SK-N-SH (cell line): ENCODE measurements at regions not wholly inside any gene's neighbourhood (a gene's known extent, or its start where the extent isn't known, plus 50 kb on each side); places are given as distances from the start of the nearest gene placed in this dataset.

Source experiments
- CTCF ChIA-PET: fragments of 300-600, 350-600 bp; formaldehyde crosslinking; extraction: SDS; loops from one replicate; lab custom pipeline; 2021; lab: Yijun Ruan, JAX
- POLR2A ChIA-PET: fragments of 350-600 bp; sonication (Branson Sonifier 250); formaldehyde crosslinking; extraction: SDS; loops from one replicate; lab custom pipeline; 2020; ENCODE audit warnings: antibody characterized with exemption, inconsistent platforms; lab: Yijun Ruan, JAX
- DNase-seq: peaks from one replicate; pipeline ENCODE4 v3.0.0; 2012
- H2AFZ ChIP-seq: fragments of 200-600 bp; sonication (generic); 2 replicates; pipeline ENCODE4 v1.8.1; 2016; ENCODE audit warnings: antibody characterized with exemption, mild to moderate bottlenecking, low read depth
- H3F3A ChIP-seq: fragments of 200-600 bp; sonication (generic); replicated peaks from 2 replicates; pipeline ENCODE3; 2016; ENCODE audit warnings: antibody characterized with exemption, mild to moderate bottlenecking; ENCODE audit not compliant: insufficient read depth
- H3K27ac ChIP-seq, 2 experiments: fragments of 200-500 bp in 1 of 2; fragments of 200-600 bp in 1 of 2; sonication (Bioruptor generic) in 1 of 2; sonication (generic), shearing (Covaris generic) in 1 of 2; 2 replicates each; pipeline versions ENCODE4 v1.5.1 to v1.6.1; 2014 to 2016; ENCODE audit warnings: low read depth in 2 of 2, inconsistent platforms in 1 of 2, low read length in 1 of 2, mild to moderate bottlenecking in 1 of 2, mixed read lengths in 1 of 2
- H3K27me3 ChIP-seq: fragments of 200-600 bp; sonication (generic), shearing (Covaris generic); 2 replicates; pipeline ENCODE4 v1.6.1; 2016; ENCODE audit warnings: mixed run types; ENCODE audit not compliant: insufficient read depth
- H3K36me3 ChIP-seq, 2 experiments: fragments of 200-500 bp in 1 of 2; fragments of 200-600 bp in 1 of 2; sonication (Bioruptor generic) in 1 of 2; sonication (generic) in 1 of 2; replicated peaks in 1 of 2; 2 replicates each; pipeline versions ENCODE3 to v1.5.1; 2014 to 2016; ENCODE audit warnings: low read length in 1 of 2, mild to moderate bottlenecking in 1 of 2; ENCODE audit not compliant: insufficient read depth in 2 of 2, control insufficient read depth in 1 of 2
- H3K4me1 ChIP-seq, 2 experiments: fragments of 200-500 bp in 1 of 2; fragments of 200-600 bp in 1 of 2; sonication (Bioruptor generic) in 1 of 2; sonication (generic), shearing (Covaris generic) in 1 of 2; 2 replicates each; pipeline versions ENCODE4 v1.5.1 to v1.6.1; 2014 to 2016; ENCODE audit warnings: low read depth in 1 of 2, low read length in 1 of 2, mixed run types in 1 of 2; ENCODE audit not compliant: insufficient read depth in 2 of 2, control insufficient read depth in 1 of 2
- H3K4me2 ChIP-seq: fragments of 200-600 bp; sonication (generic), shearing (Covaris generic); 2 replicates; pipeline ENCODE4 v1.6.1; 2017; ENCODE audit warnings: mixed run types
- H3K4me3 ChIP-seq, 2 experiments: fragments of 200-500 bp in 1 of 2; fragments of 200-600 bp in 1 of 2; sonication (Bioruptor generic) in 1 of 2; sonication (generic), shearing (Covaris generic) in 1 of 2; 2 replicates each; pipeline versions ENCODE4 v1.5.1 to v1.8.1; 2014 to 2016; ENCODE audit warnings: low read depth in 2 of 2, inconsistent platforms in 1 of 2, low read length in 1 of 2, mild to moderate bottlenecking in 1 of 2, mixed read lengths in 1 of 2, moderate library complexity in 1 of 2
- H3K79me2 ChIP-seq: fragments of 200-600 bp; sonication (generic); 2 replicates; pipeline ENCODE4 v1.8.1; 2017; ENCODE audit warnings: mild to moderate bottlenecking; ENCODE audit not compliant: insufficient read depth
- H3K9ac ChIP-seq: fragments of 200-600 bp; sonication (generic); 2 replicates; pipeline ENCODE4 v1.6.1; 2017; ENCODE audit warnings: mixed run types
- H3K9me2 ChIP-seq: fragments of 200-600 bp; sonication (generic); 2 replicates; pipeline ENCODE4 v1.6.1; 2017; ENCODE audit warnings: mixed run types
- H3K9me3 ChIP-seq: fragments of 200-600 bp; sonication (generic); 2 replicates; pipeline ENCODE4 v1.6.1; 2017; ENCODE audit warnings: mixed run types, mild to moderate bottlenecking, moderate library complexity
- H4K20me1 ChIP-seq: fragments of 200-600 bp; sonication (generic); 2 replicates; pipeline ENCODE4 v1.6.1; 2017; ENCODE audit warnings: mild to moderate bottlenecking, mixed run types; ENCODE audit not compliant: insufficient read depth
- EP300 ChIP-seq, 2 experiments: IDR thresholded peaks; 2 replicates each; pipeline versions ENCODE4 v1.4.0 to v1.6.1; 2012; ENCODE audit warnings: borderline replicate concordance in 1 of 2, low read depth in 1 of 2, low read length in 1 of 2
- FOXJ3 ChIP-seq: sonication (generic); formaldehyde crosslinking; IDR thresholded peaks from 2 replicates; pipeline ENCODE4 v1.5.1; 2020; ENCODE audit warnings: mild to moderate bottlenecking, missing genetic modification reagents
- GABPA ChIP-seq: IDR thresholded peaks from 2 replicates; pipeline ENCODE4 v1.4.0; 2012; ENCODE audit warnings: low read depth, mild to moderate bottlenecking
- GATA2 ChIP-seq: sonication (generic); formaldehyde crosslinking; IDR thresholded peaks from 2 replicates; pipeline ENCODE4 v1.5.0; 2020; ENCODE audit warnings: mild to moderate bottlenecking, missing genetic modification reagents
- JUND ChIP-seq: IDR thresholded peaks from 2 replicates; pipeline ENCODE4 v1.4.0; 2012
- MXI1 ChIP-seq: IDR thresholded peaks from 2 replicates; pipeline ENCODE4 v1.6.1; 2012; ENCODE audit warnings: mild to moderate bottlenecking, low read depth, low read length, improper control_type of control experiment
- NFIC ChIP-seq: IDR thresholded peaks from 2 replicates; pipeline ENCODE4 v1.4.0; 2012; ENCODE audit warnings: borderline replicate concordance
- NRF1 ChIP-seq: IDR thresholded peaks from 2 replicates; pipeline ENCODE4 v1.6.1; 2012; ENCODE audit warnings: low read depth, mild to moderate bottlenecking, low read length
- RFX5 ChIP-seq: IDR thresholded peaks from 2 replicates; pipeline ENCODE4 v1.6.1; 2012; ENCODE audit warnings: mild to moderate bottlenecking, improper control_type of control experiment, low read length
- RXRA ChIP-seq: IDR thresholded peaks from 2 replicates; pipeline ENCODE4 v1.4.0; 2012; ENCODE audit warnings: low read depth, mild to moderate bottlenecking, borderline replicate concordance
- TCF12 ChIP-seq: IDR thresholded peaks from 2 replicates; pipeline ENCODE4 v1.4.0; 2012
- WGBS: methylation state at CpG from one replicate; pipeline ENCODE4 v1.1.6; 2017; ENCODE audit warnings: low lambda C conversion rate; 5-methylcytosine and 5-hydroxymethylcytosine counted together
- TF ChIP-seq, protein P1 (sequence below): IDR thresholded peaks from 2 replicates; pipeline ENCODE4; 2012
- TF ChIP-seq, protein P2 (sequence below): fragments of 200-600 bp; sonication (generic); IDR thresholded peaks from 2 replicates; pipeline ENCODE4 v1.6.1; 2017; ENCODE audit warnings: antibody characterized with exemption, mild to moderate bottlenecking, moderate library complexity
- TF ChIP-seq, protein P3 (sequence below): IDR thresholded peaks from 2 replicates; pipeline ENCODE4 v1.4.0; 2012; ENCODE audit warnings: low read depth, borderline replicate concordance

DNA sequence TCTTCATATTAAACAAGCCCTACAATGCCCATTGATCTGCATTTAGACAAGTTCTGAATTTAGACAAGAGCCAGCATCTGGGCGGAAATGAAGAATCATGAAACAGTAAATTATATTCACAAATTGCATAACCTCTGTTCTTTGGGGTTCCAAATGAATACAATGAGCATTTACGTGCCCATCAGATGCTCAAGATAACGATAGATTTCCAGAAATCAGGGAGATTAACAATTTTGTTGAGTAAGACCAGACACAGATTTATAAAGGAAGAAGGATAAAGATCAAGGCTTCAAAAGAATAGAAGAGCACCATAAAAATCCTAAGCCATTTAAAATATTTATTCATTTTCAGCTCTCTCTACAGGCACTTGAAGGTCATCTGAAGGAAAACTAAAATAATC lies 59.7 kb upstream of the CDH20 start:
- Histone ChIP-seq H3K36me3 (no peaks in the 10 kb centered on the region), H4K20me1 (no peaks in the 10 kb centered on the region), H3K9me2 (0 out of 2 replicates have a peak, but pooled peaks cover 7% of the 10 kb centered on the region), H2AFZ (no peak overlapping the region), H3K27ac (no peak overlapping the region; a peak in 1 of 4 replicates), H3F3A (no peaks in the 10 kb centered on the region), H3K4me2 (no peak overlapping the region), H3K79me2 (no peaks in the 10 kb centered on the region), H3K4me3 (no peak overlapping the region), H3K4me1 (no peaks in the 10 kb centered on the region), H3K9ac (no peak overlapping the region), H3K9me3 (no peaks in the 10 kb centered on the region), H3K27me3 (no peaks in the 10 kb centered on the region)
- WGBS, result 25% methylated on average over 3 of the region's 3 CpGs
- CTCF ChIA-PET, result interaction anchor here (1.0 kb wide), 1 partner anchor 21 kb away, joined by 3 read pairs; no protein-coding TSS in a partner anchor
- DNase-seq, result no peak
- TF ChIP-seq, protein P1, sequence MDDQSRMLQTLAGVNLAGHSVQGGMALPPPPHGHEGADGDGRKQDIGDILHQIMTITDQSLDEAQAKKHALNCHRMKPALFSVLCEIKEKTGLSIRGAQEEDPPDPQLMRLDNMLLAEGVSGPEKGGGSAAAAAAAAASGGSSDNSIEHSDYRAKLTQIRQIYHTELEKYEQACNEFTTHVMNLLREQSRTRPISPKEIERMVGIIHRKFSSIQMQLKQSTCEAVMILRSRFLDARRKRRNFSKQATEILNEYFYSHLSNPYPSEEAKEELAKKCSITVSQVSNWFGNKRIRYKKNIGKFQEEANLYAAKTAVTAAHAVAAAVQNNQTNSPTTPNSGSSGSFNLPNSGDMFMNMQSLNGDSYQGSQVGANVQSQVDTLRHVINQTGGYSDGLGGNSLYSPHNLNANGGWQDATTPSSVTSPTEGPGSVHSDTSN, result no peak
- TF ChIP-seq GATA2 (CRISPR knock-in tag) (peak; percentile 31; the same call in 1 of the 2 replicates), GABPA (no peak), RFX5 (no peak), JUND (no peak), NRF1 (no peak), RXRA (no peak), NFIC (no peak), MXI1 (no peak), FOXJ3 (CRISPR knock-in tag) (no peak), TCF12 (no peak), EP300 (IDR thresholded peaks at IDR 0.05; ENCODE audit: borderline replicate concordance in 1 of 2, low read depth in 1 of 2, low read length in 1 of 2) (peak in 1 of 2 experiments; percentile 74; a peak in 1 of 4 replicates)
- TF ChIP-seq, protein P2, sequence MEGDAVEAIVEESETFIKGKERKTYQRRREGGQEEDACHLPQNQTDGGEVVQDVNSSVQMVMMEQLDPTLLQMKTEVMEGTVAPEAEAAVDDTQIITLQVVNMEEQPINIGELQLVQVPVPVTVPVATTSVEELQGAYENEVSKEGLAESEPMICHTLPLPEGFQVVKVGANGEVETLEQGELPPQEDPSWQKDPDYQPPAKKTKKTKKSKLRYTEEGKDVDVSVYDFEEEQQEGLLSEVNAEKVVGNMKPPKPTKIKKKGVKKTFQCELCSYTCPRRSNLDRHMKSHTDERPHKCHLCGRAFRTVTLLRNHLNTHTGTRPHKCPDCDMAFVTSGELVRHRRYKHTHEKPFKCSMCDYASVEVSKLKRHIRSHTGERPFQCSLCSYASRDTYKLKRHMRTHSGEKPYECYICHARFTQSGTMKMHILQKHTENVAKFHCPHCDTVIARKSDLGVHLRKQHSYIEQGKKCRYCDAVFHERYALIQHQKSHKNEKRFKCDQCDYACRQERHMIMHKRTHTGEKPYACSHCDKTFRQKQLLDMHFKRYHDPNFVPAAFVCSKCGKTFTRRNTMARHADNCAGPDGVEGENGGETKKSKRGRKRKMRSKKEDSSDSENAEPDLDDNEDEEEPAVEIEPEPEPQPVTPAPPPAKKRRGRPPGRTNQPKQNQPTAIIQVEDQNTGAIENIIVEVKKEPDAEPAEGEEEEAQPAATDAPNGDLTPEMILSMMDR, result no peak
- TF ChIP-seq, protein P3, sequence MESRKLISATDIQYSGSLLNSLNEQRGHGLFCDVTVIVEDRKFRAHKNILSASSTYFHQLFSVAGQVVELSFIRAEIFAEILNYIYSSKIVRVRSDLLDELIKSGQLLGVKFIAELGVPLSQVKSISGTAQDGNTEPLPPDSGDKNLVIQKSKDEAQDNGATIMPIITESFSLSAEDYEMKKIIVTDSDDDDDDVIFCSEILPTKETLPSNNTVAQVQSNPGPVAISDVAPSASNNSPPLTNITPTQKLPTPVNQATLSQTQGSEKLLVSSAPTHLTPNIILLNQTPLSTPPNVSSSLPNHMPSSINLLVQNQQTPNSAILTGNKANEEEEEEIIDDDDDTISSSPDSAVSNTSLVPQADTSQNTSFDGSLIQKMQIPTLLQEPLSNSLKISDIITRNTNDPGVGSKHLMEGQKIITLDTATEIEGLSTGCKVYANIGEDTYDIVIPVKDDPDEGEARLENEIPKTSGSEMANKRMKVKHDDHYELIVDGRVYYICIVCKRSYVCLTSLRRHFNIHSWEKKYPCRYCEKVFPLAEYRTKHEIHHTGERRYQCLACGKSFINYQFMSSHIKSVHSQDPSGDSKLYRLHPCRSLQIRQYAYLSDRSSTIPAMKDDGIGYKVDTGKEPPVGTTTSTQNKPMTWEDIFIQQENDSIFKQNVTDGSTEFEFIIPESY, result no peak
- POLR2A ChIA-PET, result no interaction called here
